Right forelimb (tissue), 1 donor: ENCODE measurements at regions not wholly inside any gene's neighbourhood (a gene's known extent, or its start where the extent isn't known, plus 50 kb on each side); places are given as distances from the start of the nearest gene placed in this dataset.

ENCODE experiments used
- DNase-seq: peaks from one replicate; pipeline ENCODE4 v3.0.0-alpha.2; 2018

DNA sequence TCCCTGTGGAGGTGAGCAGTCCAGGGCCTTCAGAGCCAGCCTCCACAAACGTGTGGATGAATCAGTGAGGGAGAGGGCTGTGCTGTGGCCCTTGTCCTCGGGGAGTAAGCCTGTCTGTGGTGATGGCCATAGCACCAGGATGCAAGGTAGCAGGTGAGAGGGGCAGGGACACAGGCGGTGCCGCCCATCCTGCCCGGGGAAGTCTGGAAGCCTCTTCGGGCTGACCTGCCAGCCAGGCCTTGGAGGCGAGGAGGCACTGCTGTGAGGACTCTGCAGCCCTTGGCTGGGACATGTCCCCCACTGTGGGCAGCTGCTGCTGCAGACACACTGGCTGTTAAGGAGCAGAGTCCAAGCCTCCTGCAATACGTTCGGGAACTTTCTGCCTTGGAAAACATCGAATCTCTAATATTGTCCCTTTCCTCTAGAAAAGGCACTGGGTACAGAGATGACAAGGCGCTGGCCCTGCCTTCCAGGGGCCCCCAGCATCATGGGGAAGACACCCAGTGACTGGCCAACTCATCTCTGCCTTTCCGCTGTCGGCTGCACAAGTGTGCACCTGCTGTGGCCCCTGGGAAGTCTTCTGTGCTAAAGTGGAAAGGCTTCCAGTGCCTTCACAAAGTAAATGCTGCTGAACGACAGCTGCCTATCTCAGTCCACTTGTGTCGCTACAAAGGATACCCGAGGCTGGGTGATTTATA is 101.4 kb downstream of the ADRA2C start:
- DNase-seq, result peak; percentile 21

DNA sequence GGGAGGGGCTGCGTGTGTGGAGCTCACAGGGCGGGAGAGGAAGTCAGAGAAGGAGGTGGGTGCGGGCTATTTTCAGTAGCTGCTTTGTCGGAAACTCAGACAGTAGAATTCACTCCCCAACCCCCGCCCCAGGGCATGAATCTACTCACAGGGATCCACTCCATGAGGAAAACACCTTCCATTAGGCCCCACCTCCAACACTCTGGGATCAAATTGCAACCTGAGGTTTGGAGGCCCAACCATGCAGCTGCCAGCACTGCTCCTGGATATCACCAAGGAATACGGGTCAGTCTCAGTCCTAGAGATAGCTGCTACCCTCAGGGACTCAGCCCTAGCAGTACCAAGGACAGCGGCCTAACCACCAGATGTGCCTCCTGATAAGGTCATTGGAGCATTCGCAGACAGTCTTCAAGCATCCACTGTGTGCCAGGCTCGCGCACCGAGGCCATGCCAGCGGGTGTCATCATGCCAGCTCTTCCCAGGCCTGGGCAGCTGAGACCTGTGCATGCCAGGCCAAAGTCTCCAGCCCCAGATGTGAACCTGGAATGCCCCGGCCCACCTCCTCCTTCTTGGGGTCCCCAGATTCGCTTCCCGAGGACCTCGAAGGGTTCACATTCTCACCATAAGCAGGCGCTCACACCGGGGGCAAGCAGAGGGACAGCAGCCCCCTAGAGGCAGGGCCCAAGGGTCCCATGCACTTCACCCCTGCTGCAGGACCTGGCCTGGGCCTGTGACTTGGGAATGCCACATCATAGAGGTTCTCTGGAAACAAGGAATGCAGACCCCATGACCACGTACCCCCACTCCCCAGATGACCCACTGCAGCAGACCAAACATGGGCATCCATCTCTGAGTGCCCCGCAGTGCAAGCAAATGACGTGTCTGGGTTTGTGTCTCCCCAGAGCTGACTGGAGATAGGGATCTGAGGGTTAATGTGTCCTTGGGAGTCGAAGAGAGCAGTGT is 102.3 kb downstream of the ADRA2C start:
- DNase-seq, result peak; percentile 47

DNA sequence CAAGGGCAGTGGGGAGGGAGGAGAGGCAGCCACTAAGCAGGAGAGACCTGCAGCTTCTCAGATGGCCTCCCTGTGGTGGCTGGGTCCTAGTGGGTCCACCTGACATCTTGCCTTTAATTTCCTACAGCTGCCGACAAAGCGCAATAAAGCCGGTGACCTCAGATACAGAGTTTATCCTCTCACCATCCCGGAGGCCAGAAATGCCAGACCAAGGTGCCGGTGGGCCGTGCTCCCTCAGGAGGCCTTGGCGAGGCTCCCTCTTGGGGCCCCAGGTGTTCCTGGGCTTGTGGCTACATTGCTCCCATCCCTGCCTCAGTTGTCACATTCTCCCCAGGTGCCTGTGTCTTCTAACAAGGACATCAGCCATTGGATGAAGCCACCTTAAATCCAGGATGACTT is 103.0 kb downstream of the ADRA2C start:
- peak; percentile 2 for DNase-seq

DNA sequence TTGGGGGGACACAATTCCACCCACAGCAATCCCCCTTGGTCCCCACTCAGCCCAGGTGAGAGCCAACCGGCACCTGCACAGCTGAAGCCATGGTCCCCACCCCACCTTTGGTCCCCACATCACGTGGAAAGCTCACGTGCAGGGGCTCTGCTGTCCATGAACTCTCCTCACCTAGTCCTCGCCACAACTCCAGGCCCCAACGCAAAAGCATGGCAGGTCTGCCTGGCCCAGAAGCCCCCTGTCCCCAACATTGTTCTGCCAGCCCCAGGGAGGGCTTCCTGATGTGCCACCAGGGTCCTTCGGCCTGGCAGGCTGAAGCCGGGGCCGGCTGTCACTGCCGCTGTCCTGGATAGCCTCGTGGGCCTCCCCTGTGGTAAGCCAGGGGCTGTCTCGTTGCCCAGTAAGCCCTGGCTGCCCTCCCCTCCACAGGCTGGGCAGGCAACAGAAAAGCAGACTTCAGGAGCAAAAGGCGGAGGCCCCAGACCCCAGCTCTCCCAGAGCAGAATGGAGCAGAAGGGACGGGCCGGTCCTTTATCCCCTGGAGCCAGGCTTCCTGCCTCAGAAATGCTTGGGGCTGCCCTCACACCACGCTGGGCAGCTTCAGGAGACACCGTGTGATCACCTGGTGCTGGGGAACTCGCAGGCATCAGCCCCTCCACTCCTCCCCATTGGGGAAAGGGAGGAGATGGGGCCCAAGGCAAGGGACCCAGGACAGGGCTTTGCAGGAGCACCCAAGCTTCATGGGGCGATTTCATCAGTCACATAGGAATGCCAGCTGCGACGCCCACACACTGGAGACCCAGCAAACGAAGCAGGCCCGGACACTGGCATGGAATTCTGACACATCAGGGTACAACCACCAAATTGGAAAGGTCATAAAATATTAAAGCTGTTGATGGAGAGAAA is 103.7 kb downstream of the ADRA2C start:
- DNase-seq, result peak; percentile 24

DNA sequence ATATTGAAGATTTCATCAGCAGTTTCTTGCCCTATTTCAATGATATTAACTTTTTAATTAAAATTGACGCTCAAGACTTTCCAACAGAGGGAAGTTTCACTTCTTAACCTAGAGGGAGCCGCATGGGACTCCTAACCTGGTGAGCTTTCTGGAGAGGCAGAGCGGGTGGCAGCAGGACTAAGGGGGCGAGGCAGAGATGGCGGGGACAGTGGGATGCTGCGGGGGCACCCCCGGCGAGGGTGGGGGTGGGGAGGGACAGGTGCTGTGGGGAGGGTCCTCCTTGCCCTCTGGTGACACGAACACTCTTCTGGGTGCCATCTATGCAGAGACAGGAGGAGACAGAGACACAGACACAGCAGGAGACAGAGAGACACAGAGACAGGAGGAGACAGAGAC is 104.4 kb downstream of the ADRA2C start:
- DNase-seq, result peak; percentile 24

DNA sequence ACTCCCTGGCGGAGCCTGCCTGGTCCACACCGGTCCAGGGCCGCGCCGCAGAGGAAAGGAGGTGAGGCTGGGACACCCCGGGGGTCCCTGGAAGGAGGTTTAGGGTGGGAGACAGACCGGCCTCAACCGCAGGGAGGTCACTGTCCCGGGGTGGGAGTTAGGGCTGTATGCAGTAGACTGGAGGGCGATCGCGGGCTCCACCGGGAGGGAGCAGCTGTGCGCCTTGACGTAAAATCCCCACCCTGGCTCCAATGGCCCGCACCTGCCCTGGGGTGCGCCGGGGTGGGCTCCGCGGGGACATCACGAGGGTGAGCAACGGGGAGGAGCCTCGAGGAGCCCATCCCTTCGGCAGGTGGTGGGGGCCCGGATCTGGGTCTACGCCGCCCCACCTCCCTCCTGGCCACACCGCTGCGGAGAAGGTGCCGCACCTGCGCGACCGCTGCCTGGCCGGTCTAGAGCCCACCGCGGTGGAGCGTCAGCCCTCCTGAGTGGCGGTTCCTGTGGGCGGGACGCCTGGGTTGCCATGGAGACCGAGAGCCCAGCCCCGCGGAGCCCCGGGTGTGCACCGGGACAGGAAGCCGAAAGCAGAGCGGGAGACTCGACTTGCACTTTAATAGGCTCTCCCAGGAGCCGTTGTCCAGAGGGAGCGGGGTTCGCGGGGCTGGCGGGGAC is 105.1 kb downstream of the ADRA2C start:
- DNase-seq, result peak; percentile 43

DNA sequence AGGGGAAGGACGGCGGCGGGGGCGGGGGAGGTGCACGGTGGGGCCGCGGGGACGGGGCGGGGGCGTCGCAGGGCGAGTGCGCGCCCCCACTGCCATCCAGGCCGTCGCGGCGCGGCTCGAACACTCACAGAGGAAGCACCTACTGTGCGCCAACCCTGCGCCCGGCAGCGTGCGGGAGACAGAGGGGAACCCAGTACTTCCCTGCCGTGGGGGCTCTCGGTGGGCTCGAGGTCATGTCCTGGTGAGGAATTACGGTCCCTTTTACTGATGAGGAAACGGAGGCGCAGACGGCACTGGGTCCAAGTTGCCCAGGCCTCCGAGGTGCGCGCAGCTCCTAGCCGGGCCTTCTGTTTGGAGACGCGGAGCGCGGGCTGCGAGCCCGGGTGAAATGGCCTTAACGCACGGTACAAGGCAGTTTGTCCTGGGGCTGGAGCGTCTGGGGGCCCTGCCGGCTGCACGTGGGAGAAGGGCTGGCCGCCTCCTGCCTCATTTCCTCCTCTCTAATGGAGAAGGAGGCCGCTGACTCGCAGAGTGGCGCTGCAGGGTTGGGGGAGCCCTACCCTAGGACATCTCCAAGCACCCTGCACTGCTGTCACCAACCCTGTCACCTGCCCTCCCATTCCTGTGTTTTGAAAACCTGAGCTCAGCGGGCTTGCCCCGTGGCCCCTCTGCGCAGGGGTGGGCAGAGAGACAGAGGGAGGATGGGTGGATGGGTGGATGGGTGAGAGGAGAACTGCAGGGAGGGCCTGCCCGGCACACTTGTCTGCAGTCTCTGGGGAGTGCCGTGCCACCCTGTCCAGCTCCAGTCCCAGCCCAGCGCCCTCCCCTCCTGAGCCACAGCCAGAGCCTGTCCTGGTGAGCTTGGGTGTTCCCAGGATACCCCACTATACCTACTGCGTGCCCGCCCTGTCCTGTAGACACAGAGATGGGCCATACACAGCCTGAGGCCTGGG is 106.0 kb downstream of the ADRA2C start:
- peak; percentile 37 for DNase-seq

DNA sequence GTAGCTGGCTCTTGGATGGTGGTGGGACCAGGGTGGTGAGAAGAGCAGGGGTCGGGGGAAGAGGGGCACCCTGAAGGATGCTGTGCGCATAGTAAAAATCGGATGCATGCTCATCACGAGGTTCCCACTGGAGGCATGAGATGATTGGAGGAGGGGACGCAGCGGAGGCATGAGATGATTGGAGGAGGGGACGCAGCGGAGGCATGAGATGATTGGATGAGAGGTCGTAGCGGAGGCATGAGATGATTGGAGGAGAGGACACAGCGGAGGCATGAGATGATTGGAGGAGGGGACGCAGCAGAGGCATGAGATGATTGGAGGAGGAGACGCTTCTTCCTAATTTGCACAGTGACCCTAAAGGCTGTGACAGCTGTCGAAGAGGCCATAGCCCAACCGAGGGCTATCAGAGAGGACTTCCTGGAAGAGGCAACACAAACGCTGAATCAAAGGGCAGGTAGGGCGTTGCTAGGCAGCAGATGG is 106.7 kb downstream of the ADRA2C start:
- peak; percentile 12 for DNase-seq

DNA sequence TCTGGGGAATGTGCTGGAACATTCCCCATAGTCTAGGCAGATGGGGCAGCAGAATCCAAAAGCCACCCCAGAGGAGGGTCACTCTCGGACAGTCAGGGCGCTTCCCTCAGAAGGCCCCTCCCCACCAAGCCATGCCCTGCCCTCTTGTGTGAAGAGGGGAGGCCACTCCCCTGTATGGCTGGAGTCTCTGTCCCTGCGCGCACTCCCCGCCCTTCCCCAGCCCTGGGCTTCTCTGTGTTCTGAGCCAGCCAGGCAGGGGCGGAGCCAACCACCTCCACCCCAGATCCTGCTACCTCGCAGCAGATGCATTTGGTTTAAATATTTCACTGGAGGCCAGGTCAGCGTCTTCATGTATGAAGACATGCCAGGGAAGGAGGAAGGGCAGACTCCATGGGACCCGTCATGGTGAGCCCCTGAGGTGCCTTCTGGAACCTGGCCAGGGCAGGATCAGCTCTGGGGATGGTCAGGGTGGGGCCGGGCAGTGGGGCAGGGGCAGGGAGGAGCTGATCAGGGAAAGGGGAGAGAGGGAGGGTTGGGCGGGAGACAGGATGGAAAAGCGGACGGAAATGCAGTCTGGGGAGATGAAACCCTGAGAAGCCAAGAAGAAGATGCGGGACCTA is 107.3 kb downstream of the ADRA2C start:
- DNase-seq, result peak; percentile 16

DNA sequence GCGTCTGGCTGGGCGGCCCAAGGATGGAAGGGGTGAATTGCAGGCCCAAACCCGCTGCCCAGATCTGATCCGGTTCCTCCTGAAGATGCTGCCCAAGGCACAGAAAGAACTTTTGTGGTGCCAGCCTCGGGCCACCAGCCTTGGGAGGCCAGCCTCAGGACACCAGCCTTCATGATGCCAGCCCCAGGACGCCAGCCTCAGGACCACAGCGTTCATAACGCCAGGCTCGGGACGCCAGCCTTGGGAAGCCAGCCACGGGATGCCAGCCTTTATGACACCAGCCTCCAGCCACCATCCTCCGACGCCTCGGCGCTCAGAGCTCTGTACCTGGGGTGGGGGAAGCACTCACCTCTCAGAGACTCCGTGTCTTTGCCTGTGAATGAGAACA is 107.8 kb downstream of the ADRA2C start:
- no peak for DNase-seq

DNA sequence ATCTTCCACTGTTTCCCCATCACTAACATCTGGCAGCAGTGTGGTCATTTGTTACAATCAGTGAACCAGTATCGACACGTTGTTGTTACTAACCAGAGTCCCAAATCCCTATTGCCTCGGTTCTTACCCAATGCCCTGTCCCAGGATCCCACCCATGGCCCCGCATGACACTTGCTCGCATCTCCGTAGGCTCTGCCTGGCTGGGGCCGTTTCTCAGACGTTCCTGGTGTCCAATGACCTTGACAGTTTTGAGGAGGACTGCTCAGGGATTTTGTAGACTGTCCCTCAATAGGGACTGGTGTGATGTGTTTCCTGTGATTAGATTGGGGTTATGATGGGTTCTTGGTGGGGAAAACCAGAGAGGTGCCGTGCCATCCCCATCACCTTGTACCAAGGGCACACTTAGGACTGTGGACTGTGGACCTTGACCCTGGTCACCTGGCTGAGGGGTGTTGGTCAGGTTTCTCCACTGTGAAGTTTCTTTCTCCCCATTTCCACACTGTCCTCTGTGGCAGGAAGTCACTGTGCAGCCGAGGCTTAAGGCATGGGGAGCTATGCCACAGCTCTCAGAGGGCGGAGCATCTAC is 108.4 kb downstream of the ADRA2C start:
- peak; percentile 24 for DNase-seq

DNA sequence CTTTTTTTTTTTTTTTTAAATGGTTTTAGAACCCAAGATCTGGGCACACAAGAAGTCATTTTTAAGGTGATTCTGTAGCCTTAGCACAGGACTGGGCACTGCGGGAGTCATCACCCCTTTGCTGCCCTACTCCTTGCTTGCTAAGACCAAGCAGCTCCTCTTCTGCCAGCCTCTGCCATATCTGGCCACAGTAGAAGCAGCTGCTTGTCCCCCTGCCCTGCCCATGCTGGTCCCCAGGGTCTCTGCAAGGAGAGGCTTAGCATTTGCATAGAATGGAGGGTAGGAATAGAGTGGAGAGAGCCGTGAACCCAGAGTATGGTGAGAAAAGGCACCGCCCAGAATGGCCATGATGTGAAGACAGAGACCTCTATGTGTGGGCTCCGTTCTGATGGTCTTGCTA is 109.3 kb downstream of the ADRA2C start:
- no peak for DNase-seq

DNA sequence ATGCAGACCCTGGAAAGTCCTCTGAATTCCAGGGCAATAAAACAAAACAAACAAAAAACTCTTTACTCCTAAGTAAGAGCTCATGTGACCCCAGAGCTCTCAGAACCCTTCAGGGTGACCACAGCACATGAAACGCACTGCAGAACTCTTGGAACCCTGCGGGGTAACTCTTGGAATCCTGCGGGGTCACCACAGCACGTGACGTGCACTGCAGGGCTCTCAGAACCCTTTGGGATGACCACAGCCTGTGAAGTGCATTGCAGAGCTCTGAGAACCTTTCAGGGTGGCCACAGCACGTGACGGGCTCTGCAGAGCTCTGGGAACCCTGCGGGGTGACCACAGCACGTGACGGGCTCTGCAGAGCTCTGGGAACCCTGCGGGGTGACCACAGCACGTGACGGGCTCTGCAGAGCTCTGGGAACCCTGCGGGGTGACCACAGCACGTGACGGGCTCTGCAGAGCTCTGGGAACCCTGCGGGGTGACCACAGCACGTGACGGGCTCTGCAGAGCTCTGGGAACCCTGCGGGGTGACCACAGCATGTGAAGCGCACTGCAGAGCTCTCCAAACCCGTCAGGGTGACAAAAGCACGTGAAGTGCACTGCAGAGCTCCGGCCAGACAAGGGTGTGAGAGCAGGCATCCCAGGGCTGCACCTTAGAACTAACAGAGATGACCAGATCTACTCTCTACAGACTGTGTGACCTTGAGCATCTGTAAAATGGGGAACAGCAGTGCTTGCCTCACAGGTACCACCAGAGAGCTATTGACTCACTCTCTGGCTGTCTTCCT is 110.1 kb downstream of the ADRA2C start:
- DNase-seq, result peak; percentile 2

DNA sequence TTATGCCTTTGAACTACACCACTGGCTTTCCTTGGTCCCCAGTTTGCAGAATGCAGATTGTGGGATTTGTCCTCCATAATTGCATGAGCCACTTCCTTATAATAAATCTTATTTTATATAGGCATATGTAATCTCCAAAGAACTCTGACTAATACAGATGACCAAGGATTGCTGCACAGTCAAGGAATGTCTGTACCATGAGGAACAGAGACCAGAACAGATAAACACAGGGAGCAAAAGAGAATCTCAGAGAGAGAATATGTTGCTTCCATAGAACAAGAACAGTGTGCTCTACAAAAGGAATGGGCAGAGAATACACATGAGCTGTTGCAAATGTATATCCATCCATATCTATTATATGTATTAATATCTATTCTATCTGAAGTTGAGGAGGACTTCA is 111.1 kb downstream of the ADRA2C start:
- no peak for DNase-seq

DNA sequence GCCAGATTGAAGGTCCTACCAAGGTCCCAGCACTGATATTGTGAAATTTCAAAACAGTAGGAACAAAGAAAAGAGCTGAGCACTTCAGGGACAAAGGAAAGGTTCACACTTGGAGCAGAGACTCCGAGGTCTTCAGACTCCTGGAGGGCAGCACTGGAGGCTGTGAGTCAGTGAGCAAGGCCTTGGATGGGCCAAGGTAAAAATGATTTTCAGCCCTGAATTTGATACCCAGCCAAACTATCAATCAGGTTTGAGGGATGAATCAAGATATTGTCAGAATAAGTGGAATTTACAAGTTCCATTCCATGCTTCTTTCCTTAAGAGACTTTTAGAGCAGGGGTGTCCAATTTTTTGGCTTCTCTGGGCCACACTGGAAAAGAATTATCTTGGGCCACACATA is 111.7 kb downstream of the ADRA2C start:
- DNase-seq, result no peak

DNA sequence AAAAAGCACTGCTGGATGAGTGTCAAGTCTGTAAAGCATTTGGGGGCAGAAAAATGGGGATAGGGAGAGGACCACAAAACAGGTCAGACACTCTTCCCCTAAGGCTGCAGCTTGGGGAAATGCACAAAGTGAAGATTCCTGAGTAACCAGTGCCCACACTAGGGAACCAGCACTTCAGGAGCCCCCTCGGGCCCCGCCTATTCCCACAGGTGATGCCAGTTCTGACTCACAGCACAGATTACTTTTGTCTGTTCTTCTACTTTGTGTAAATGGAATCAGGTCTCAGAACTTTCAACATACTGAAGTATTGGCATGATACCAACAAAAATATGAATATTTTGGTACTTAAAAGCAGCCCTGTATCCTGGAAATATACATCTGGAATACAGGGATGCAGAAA is 112.5 kb downstream of the ADRA2C start:
- DNase-seq, result no peak

DNA sequence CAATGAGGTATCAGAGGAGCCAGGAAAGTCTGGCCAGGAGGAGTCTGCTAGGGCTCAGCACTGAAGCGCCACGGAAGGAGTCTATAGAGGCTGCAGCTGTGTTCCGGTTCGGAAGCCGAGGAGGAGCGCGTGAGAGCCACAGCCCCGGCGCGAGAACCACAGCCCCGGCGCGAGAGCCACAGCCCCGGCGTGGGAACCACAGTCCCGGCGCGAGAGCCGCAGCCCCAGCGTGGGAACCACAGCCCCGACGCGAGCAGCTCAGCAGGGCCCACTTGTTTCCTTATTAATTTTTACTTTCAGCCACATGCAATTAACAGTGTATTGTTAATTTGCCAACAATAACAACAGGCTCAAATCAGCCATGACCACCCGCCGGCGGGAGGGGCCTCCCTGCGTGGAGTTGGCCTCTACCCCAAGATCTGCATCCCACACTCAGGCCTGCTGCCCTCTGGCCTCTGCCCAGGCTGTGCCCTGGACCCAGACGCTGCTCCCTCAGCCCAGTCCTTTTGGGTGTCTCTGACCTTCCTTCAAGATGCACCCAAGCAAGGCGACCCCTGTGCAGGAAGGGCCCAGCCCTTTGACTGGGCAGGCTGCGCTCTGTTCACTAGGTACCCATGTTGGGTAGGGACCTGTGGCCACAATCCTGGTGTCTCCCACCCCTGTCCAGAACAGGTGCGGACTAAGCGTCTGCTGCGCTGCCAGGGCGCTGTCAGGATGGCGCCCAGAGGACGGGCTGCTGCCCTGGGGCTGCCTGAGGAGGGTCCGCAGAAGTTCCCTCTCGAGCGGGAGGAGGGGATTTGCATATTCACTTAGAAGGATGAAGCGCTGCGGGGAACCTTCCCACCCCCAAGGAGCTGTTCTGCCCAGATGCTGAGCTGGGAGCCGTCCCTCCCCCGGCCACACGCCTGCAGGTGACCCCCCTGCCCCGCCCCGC is 113.8 kb downstream of the ADRA2C start:
- no peak for DNase-seq

DNA sequence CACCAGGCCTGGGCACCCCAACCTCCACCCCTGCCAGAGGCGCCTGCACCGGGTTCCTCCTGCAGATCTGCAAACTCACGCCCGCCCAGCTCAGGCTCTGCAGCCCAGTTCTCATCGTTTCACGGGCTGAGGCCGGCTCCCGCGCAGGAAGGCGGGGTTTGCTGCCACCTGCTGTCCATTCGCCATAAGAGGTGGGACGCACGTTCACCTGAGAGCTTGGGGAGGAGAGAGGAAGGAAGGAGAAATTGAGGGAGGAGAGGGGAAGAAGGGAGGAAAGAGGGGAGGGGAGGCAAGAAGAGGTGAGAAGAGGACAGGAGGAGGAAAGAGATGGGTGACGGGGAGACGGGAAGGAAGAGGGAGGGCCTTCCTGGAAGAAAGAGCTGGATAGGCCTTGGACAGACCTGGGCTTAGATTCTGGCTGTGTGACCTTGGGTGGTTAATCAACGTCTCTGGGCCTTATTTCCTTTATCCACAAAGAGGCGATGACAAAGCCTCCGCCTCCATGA is 114.5 kb downstream of the ADRA2C start:
- DNase-seq, result peak; percentile 83
